VCaP (cell line): ENCODE measurements at regions not wholly inside any gene's neighbourhood (a gene's known extent, or its start where the extent isn't known, plus 50 kb on each side); places are given as distances from the start of the nearest gene placed in this dataset.

Experiments
- H3K27ac ChIP-seq: fragments of 450-650 bp; 2 replicates; pipeline ENCODE4 v1.5.1; 2017
- TF ChIP-seq, protein P1 (sequence below): fragments of 450-650 bp; conservative IDR thresholded peaks from 2 replicates; pipeline ENCODE4 v1.5.1; 2017; ENCODE audit warnings: mild to moderate bottlenecking, moderate library complexity

DNA sequence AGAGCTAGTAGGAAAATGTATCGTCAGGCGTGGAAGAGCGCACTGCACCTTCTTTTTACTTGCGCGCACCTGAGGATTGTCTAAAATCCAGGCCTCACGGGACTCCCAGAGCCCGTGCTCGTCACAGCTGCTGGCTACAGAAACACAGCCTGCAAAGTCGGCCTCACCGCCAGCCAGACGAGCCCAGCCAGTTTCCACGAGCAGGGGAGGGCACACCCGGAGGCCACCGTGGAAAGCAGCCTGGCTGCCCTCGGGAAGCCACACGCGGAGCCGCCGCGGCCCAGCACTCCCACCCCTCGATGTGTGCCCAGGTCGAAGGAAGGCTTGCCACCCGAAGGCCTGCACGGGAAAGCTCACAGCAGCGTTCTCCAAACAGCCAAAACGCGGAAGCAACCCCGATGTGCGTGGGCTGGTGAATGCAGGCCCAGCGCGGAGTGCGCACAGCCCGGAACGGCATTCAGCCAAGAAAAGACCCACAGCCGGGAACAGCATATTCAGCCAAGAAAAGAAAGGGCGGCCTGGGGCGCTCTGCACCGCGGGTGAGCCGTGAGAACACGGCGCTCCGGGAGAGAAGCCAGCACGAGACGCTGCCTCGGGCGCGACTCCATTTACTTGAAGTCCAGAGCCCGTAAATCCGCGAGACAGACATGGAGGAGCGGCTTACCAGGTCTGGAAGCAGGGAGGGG is 53.9 kb upstream of the SALL3 start:
- no peak overlapping the region for H3K27ac ChIP-seq
- TF ChIP-seq, protein P1, sequence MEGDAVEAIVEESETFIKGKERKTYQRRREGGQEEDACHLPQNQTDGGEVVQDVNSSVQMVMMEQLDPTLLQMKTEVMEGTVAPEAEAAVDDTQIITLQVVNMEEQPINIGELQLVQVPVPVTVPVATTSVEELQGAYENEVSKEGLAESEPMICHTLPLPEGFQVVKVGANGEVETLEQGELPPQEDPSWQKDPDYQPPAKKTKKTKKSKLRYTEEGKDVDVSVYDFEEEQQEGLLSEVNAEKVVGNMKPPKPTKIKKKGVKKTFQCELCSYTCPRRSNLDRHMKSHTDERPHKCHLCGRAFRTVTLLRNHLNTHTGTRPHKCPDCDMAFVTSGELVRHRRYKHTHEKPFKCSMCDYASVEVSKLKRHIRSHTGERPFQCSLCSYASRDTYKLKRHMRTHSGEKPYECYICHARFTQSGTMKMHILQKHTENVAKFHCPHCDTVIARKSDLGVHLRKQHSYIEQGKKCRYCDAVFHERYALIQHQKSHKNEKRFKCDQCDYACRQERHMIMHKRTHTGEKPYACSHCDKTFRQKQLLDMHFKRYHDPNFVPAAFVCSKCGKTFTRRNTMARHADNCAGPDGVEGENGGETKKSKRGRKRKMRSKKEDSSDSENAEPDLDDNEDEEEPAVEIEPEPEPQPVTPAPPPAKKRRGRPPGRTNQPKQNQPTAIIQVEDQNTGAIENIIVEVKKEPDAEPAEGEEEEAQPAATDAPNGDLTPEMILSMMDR: no peak

- no peak overlapping the region for H3K27ac ChIP-seq
- TF ChIP-seq, protein P1: no peak
Measured at GRCh38 chr18:78926243-78926615, 53.4 kb upstream of the SALL3 start.

DNA sequence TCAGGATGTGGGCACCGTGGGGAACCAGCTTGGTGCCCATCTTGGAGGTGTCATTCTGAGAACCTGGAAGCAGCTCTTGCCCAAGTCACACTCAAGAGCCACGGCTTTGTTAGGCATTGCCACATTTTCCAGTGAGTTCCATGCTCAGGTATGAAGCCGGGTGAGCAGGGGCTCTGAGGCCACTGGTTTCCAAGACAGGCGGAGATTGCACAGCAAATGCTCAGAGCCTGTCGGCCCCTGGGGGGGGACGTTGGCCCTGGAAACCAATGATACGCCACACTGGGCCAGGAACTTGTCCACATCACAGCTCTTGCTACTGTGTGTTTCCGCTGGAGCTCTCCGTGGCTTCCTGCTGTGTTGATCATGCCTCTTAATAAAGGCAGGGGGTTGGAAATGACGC is 52.5 kb upstream of the SALL3 start:
- H3K27ac ChIP-seq: no peak overlapping the region
- TF ChIP-seq, protein P1: no peak

- H3K27ac ChIP-seq: no peak overlapping the region
- TF ChIP-seq, protein P1: no peak
Measured at GRCh38 chr18:78927616-78928015, 52.0 kb upstream of the SALL3 start.

DNA sequence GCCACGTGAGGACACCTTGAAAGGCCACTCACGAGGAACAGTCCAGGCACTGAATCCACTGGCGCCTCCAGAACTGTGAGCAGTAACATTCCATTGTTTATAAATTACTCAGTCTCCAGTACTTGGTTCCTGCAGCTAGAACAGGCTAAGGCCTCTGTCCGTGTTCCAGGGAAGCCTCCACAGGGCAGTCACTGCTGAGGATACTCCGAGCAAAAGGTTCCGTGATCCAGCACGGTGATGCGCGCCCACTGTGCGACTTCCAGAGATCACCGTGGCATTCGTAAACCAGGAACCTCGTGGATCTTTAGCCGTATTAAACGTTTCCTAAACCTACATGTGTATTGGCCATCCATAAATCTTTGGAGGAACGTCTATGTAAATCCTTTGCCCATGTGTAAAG is 51.5 kb upstream of the SALL3 start:
- no peak overlapping the region for H3K27ac ChIP-seq
- TF ChIP-seq, protein P1: no peak

DNA sequence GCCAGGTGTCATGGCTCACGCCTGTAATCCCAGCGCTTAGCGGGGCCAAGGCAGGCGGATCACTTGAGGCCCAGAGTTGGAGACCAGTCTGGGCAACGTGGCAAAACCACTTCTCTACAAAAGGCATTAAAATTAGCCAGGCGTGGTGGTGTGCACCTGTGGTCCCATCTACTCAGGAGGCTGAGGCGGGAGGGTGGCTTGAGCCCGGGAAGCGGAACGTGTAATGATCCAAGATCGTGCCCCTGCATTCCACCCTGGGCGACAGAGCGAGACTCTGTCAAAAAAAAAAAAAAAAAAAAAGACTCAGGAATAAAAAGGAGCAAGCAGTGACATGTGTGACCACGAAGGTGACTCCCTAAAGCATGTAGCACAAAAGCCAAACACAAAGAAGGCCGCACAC is 50.1 kb upstream of the SALL3 start:
- TF ChIP-seq, protein P1: no peak
- H3K27ac ChIP-seq: no peak overlapping the region
